ENCODE measurements at regions not wholly inside any gene's neighbourhood (a gene's known extent, or its start where the extent isn't known, plus 50 kb on each side); places are given as distances from the start of the nearest gene placed in this dataset.

- no peak overlapping the region for H3K27ac Mint-ChIP-seq
- H3K9me3 Mint-ChIP-seq, result no peaks in the 10 kb centered on the region
- no peak overlapping the region for H3K4me3 Mint-ChIP-seq
- H3K4me1 Mint-ChIP-seq, result no peaks in the 10 kb centered on the region
- no peak for DNase-seq
- H3K27me3 Mint-ChIP-seq, result no peaks in the 10 kb centered on the region
- no peak for ATAC-seq
Observed at GRCh38 chr3:104835376-104835775, 531.3 kb upstream of the ALCAM start.

- H3K4me3 Mint-ChIP-seq, result no peak overlapping the region
- H3K27ac Mint-ChIP-seq, result no peak overlapping the region
- ATAC-seq (no peak), DNase-seq (no peak)
- no peaks in the 10 kb centered on the region for H3K27me3 Mint-ChIP-seq
- no peaks in the 10 kb centered on the region for H3K4me1 Mint-ChIP-seq
- peaks cover 5 to 8% of the 10 kb centered on the region in 2 donors for H3K9me3 Mint-ChIP-seq
Observed at GRCh38 chr3:104846270-104846669, 520.4 kb upstream of the ALCAM start.

GRCh38 chr3:104849070-104849469, 517.6 kb upstream of the ALCAM start:
- H3K9me3 Mint-ChIP-seq, result peaks cover 5 to 8% of the 10 kb centered on the region in 2 donors
- DNase-seq, result no peak
- no peaks in the 10 kb centered on the region for H3K4me1 Mint-ChIP-seq
- ATAC-seq, result no peak
- H3K4me3 Mint-ChIP-seq, result no peak overlapping the region
- no peak overlapping the region for H3K27ac Mint-ChIP-seq
- H3K27me3 Mint-ChIP-seq, result no peaks in the 10 kb centered on the region

- no peaks in the 10 kb centered on the region for H3K9me3 Mint-ChIP-seq
- no peak overlapping the region for H3K27ac Mint-ChIP-seq
Observed at GRCh38 chr3:104854468-104854867, 512.2 kb upstream of the ALCAM start.

GRCh38 chr3:104855702-104856101, 511.0 kb upstream of the ALCAM start:
- Mint-ChIP-seq H3K27me3 (no peaks in the 10 kb centered on the region), H3K9me3 (no peaks in the 10 kb centered on the region), H3K4me1 (no peaks in the 10 kb centered on the region), H3K4me3 (no peak overlapping the region), H3K27ac (no peak overlapping the region)
- ATAC-seq, result no peak
- no peak for DNase-seq

More at GRCh38 chr3:104854468-104854867, 512.2 kb upstream of the ALCAM start:
- ATAC-seq (no peak), DNase-seq (no peak)
- Mint-ChIP-seq H3K4me3 (no peak overlapping the region), H3K4me1 (no peaks in the 10 kb centered on the region), H3K27me3 (no peaks in the 10 kb centered on the region)

GRCh38 chr3:104856741-104857140, 510.0 kb upstream of the ALCAM start:
- DNase-seq (no peak), ATAC-seq (no peak)
- Mint-ChIP-seq H3K9me3 (no peaks in the 10 kb centered on the region), H3K27ac (no peak overlapping the region), H3K4me3 (no peak overlapping the region), H3K4me1 (no peaks in the 10 kb centered on the region), H3K27me3 (no peaks in the 10 kb centered on the region)

GRCh38 chr3:104868291-104868690, 498.4 kb upstream of the ALCAM start:
- Mint-ChIP-seq H3K4me3 (no peak overlapping the region), H3K27ac (no peak overlapping the region), H3K4me1 (no peaks in the 10 kb centered on the region), H3K27me3 (no peaks in the 10 kb centered on the region), H3K9me3 (no peaks in the 10 kb centered on the region)
- DNase-seq (no peak), ATAC-seq (no peak)

GRCh38 chr3:104870276-104870675, 496.4 kb upstream of the ALCAM start:
- Mint-ChIP-seq H3K4me1 (no peaks in the 10 kb centered on the region), H3K4me3 (no peak overlapping the region), H3K27me3 (no peaks in the 10 kb centered on the region), H3K9me3 (no peaks in the 10 kb centered on the region), H3K27ac (no peak overlapping the region)
- ATAC-seq, result no peak
- DNase-seq, result no peak

- ATAC-seq (no peak), DNase-seq (no peak)
- Mint-ChIP-seq H3K4me1 (no peaks in the 10 kb centered on the region), H3K27me3 (no peaks in the 10 kb centered on the region), H3K4me3 (no peak overlapping the region), H3K27ac (no peak overlapping the region), H3K9me3 (no peaks in the 10 kb centered on the region)
Observed at GRCh38 chr3:104873331-104873730, 493.4 kb upstream of the ALCAM start.

- Mint-ChIP-seq H3K4me3 (no peak overlapping the region), H3K27ac (no peak overlapping the region), H3K27me3 (no peaks in the 10 kb centered on the region), H3K9me3 (no peaks in the 10 kb centered on the region), H3K4me1 (no peaks in the 10 kb centered on the region)
- ATAC-seq, result no peak
- DNase-seq, result no peak
Observed at GRCh38 chr3:104878395-104878794, 488.3 kb upstream of the ALCAM start.

GRCh38 chr3:104879919-104880318, 486.8 kb upstream of the ALCAM start:
- no peak for ATAC-seq
- Mint-ChIP-seq H3K27me3 (no peaks in the 10 kb centered on the region), H3K9me3 (no peaks in the 10 kb centered on the region), H3K4me1 (no peaks in the 10 kb centered on the region), H3K4me3 (no peak overlapping the region), H3K27ac (no peak overlapping the region)
- no peak for DNase-seq

GRCh38 chr3:104885214-104885814, 481.4 kb upstream of the ALCAM start:
- ATAC-seq (no peak), DNase-seq (no peak)
- Mint-ChIP-seq H3K4me3 (no peak overlapping the region), H3K9me3 (peaks cover 0 to 7% of the 10 kb centered on the region in 2 donors), H3K27ac (no peak overlapping the region), H3K27me3 (no peaks in the 10 kb centered on the region), H3K4me1 (no peaks in the 10 kb centered on the region)

- no peak overlapping the region for H3K27ac Mint-ChIP-seq
- no peaks in the 10 kb centered on the region for H3K27me3 Mint-ChIP-seq
- H3K9me3 Mint-ChIP-seq, result peaks cover 0 to 7% of the 10 kb centered on the region in 2 donors
- ATAC-seq (no peak), DNase-seq (no peak)
- H3K4me3 Mint-ChIP-seq, result no peak overlapping the region
- no peaks in the 10 kb centered on the region for H3K4me1 Mint-ChIP-seq
Observed at GRCh38 chr3:104886220-104886995, 480.3 kb upstream of the ALCAM start.

- ATAC-seq (no peak), DNase-seq (no peak)
- Mint-ChIP-seq H3K4me1 (no peaks in the 10 kb centered on the region), H3K27me3 (no peaks in the 10 kb centered on the region), H3K9me3 (peaks cover 0 to 7% of the 10 kb centered on the region in 2 donors), H3K27ac (no peak overlapping the region), H3K4me3 (no peak overlapping the region)
Observed at GRCh38 chr3:104887069-104887468, 479.6 kb upstream of the ALCAM start.

- DNase-seq, result no peak
- H3K4me1 Mint-ChIP-seq, result no peaks in the 10 kb centered on the region
- no peak overlapping the region for H3K27ac Mint-ChIP-seq
- ATAC-seq, result no peak
- no peak overlapping the region for H3K4me3 Mint-ChIP-seq
- H3K9me3 Mint-ChIP-seq, result peaks cover 0 to 7% of the 10 kb centered on the region in 2 donors
- no peaks in the 10 kb centered on the region for H3K27me3 Mint-ChIP-seq
Observed at GRCh38 chr3:104887619-104888018, 479.1 kb upstream of the ALCAM start.

- Mint-ChIP-seq H3K27ac (no peak overlapping the region), H3K4me1 (no peaks in the 10 kb centered on the region), H3K27me3 (no peaks in the 10 kb centered on the region), H3K9me3 (peaks cover 0 to 7% of the 10 kb centered on the region in 2 donors), H3K4me3 (no peak overlapping the region)
- ATAC-seq (no peak), DNase-seq (no peak)
Observed at GRCh38 chr3:104892044-104892443, 474.7 kb upstream of the ALCAM start.

GRCh38 chr3:104896624-104897023, 470.1 kb upstream of the ALCAM start:
- no peaks in the 10 kb centered on the region for H3K27me3 Mint-ChIP-seq

More at GRCh38 chr3:104896624-104897023, 470.1 kb upstream of the ALCAM start:
- H3K4me3 Mint-ChIP-seq, result no peak overlapping the region
- no peak for DNase-seq
- ATAC-seq, result no peak
- no peak overlapping the region for H3K27ac Mint-ChIP-seq
- peaks cover 0 to 1% of the 10 kb centered on the region in 2 donors for H3K9me3 Mint-ChIP-seq
- no peaks in the 10 kb centered on the region for H3K4me1 Mint-ChIP-seq
